BLaER1 treated with 17β-estradiol and CSF1 and Interleukin-3, amounts not matched to agents 10 nM and 100 nM (cell line): ENCODE measurements at regions not wholly inside any gene's neighbourhood (a gene's known extent, or its start where the extent isn't known, plus 50 kb on each side); places are given as distances from the start of the nearest gene placed in this dataset.
A peak's percentile ranks its signal among the peaks of the same experiment; 100 is the strongest.

Source experiments
- H3K27ac ChIP-seq, 11 experiments: shearing (Covaris generic); formaldehyde crosslinking; 2 replicates each; pipeline ENCODE4 v1.8.1; 2022
- H3K27me3 ChIP-seq, 11 experiments: shearing (Covaris generic); formaldehyde crosslinking; 2 replicates each; pipeline ENCODE4 v1.8.1; 2022
- H3K36me3 ChIP-seq, 11 experiments: shearing (Covaris generic); formaldehyde crosslinking; 2 replicates each; pipeline ENCODE4 v1.8.1; 2022
- H3K4me1 ChIP-seq, 10 experiments: shearing (Covaris generic); formaldehyde crosslinking; 2 replicates each; pipeline ENCODE4 v1.8.1; 2022
- H3K4me2 ChIP-seq, 11 experiments: shearing (Covaris generic); formaldehyde crosslinking; 2 replicates each; pipeline ENCODE4 v1.8.1; 2022
- H3K4me3 ChIP-seq, 10 experiments: shearing (Covaris generic); formaldehyde crosslinking; 2 replicates each; pipeline ENCODE4 v1.8.1; 2022
- H3K9ac ChIP-seq, 11 experiments: shearing (Covaris generic); formaldehyde crosslinking; 2 replicates each; pipeline ENCODE4 v1.8.1; 2022
- H3K9me3 ChIP-seq, 11 experiments: shearing (Covaris generic); formaldehyde crosslinking; replicated peaks in 1 of 11; 2 replicates each; pipeline ENCODE4 v1.8.1; 2022
- H4K20me1 ChIP-seq, 11 experiments: shearing (Covaris generic); formaldehyde crosslinking; 2 replicates each; pipeline ENCODE4 v1.8.1; 2022
- Cebpa-rat ChIP-seq, 11 experiments: shearing (Covaris generic); IDR thresholded peaks; 2 replicates each; pipeline ENCODE4 v1.8.1; 2022

GRCh38 chr15:35305946-35306345, 220.9 kb upstream of the NANOGP8 start:
- H3K9ac ChIP-seq, result no peak overlapping the region
- no peaks in the 10 kb centered on the region for H3K27me3 ChIP-seq
- H3K4me3 ChIP-seq, result no peak overlapping the region
- H3K36me3 ChIP-seq, result no peaks in the 10 kb centered on the region
- TF ChIP-seq Cebpa-rat (IDR thresholded peaks at IDR 0.05), result no peak
- H4K20me1 ChIP-seq, result no peaks in the 10 kb centered on the region
- no peak overlapping the region for H3K4me2 ChIP-seq
- no peaks in the 10 kb centered on the region for H3K4me1 ChIP-seq
- H3K9me3 ChIP-seq, result no peaks in the 10 kb centered on the region
- H3K27ac ChIP-seq, result no peak overlapping the region

GRCh38 chr15:35305031-35305550, 220.0 kb upstream of the NANOGP8 start:
- Histone ChIP-seq H3K4me1 (no peaks in the 10 kb centered on the region), H3K4me3 (no peak overlapping the region), H3K9ac (no peak overlapping the region), H4K20me1 (no peaks in the 10 kb centered on the region), H3K4me2 (no peak overlapping the region), H3K36me3 (no peaks in the 10 kb centered on the region), H3K27me3 (no peaks in the 10 kb centered on the region), H3K27ac (no peak overlapping the region), H3K9me3 (no peaks in the 10 kb centered on the region)
- no peak for TF ChIP-seq Cebpa-rat (IDR thresholded peaks at IDR 0.05)

GRCh38 chr15:35304389-35304788, 219.3 kb upstream of the NANOGP8 start:
- TF ChIP-seq Cebpa-rat (IDR thresholded peaks at IDR 0.05), result no peak
- Histone ChIP-seq H3K4me1 (no peaks in the 10 kb centered on the region), H4K20me1 (no peaks in the 10 kb centered on the region), H3K36me3 (peaks cover 0 to 5% (median 0%) of the 10 kb centered on the region in 11 experiments; a peak in 1 of 22 replicates), H3K27ac (no peak overlapping the region), H3K9me3 (peaks cover 0 to 5% (median 1%) of the 10 kb centered on the region in 11 experiments; a peak in 5 of 22 replicates), H3K4me3 (no peak overlapping the region), H3K4me2 (no peak overlapping the region), H3K9ac (no peak overlapping the region), H3K27me3 (no peaks in the 10 kb centered on the region)

GRCh38 chr15:35302334-35302733, 217.2 kb upstream of the NANOGP8 start:
- no peaks in the 10 kb centered on the region for H3K4me1 ChIP-seq
- no peak overlapping the region for H3K9ac ChIP-seq
- no peak overlapping the region for H3K4me3 ChIP-seq
- TF ChIP-seq Cebpa-rat (IDR thresholded peaks at IDR 0.05), result no peak
- no peak overlapping the region for H3K27ac ChIP-seq
- H3K9me3 ChIP-seq, result peaks cover 0 to 13% (median 5%) of the 10 kb centered on the region in 11 experiments; a peak in 6 of 22 replicates
- H3K27me3 ChIP-seq, result no peaks in the 10 kb centered on the region
- H3K4me2 ChIP-seq, result no peak overlapping the region
- H4K20me1 ChIP-seq, result no peaks in the 10 kb centered on the region
- peaks cover 0 to 10% (median 0%) of the 10 kb centered on the region in 11 experiments; a peak in 1 of 22 replicates for H3K36me3 ChIP-seq

- Histone ChIP-seq H3K9ac (no peak overlapping the region), H3K4me1 (no peaks in the 10 kb centered on the region), H4K20me1 (no peaks in the 10 kb centered on the region), H3K27me3 (no peaks in the 10 kb centered on the region), H3K9me3 (peaks cover 0 to 13% (median 5%) of the 10 kb centered on the region in 11 experiments; a peak in 6 of 22 replicates), H3K27ac (no peak overlapping the region), H3K4me3 (no peak overlapping the region), H3K4me2 (no peak overlapping the region), H3K36me3 (peaks cover 0 to 10% (median 0%) of the 10 kb centered on the region in 11 experiments; a peak in 1 of 22 replicates)
- no peak for TF ChIP-seq Cebpa-rat (IDR thresholded peaks at IDR 0.05)
Observed at GRCh38 chr15:35301088-35301487, 216.0 kb upstream of the NANOGP8 start.

GRCh38 chr15:35299059-35299735, 214.1 kb upstream of the NANOGP8 start:
- H3K9ac ChIP-seq, result no peak overlapping the region
- no peak overlapping the region for H3K27ac ChIP-seq
- H3K27me3 ChIP-seq, result no peaks in the 10 kb centered on the region
- no peaks in the 10 kb centered on the region for H4K20me1 ChIP-seq
- H3K9me3 ChIP-seq, result peaks cover 0 to 13% (median 5%) of the 10 kb centered on the region in 11 experiments; a peak in 6 of 22 replicates
- H3K4me3 ChIP-seq, result no peak overlapping the region
- TF ChIP-seq Cebpa-rat (IDR thresholded peaks at IDR 0.05), result no peak
- no peak overlapping the region for H3K4me2 ChIP-seq
- peaks cover 0 to 10% (median 0%) of the 10 kb centered on the region in 11 experiments; a peak in 1 of 22 replicates for H3K36me3 ChIP-seq
- no peaks in the 10 kb centered on the region for H3K4me1 ChIP-seq

GRCh38 chr15:35298509-35298908, 213.4 kb upstream of the NANOGP8 start:
- no peak overlapping the region for H3K4me3 ChIP-seq
- no peak overlapping the region for H3K27ac ChIP-seq
- H3K36me3 ChIP-seq, result peaks cover 0 to 10% (median 0%) of the 10 kb centered on the region in 11 experiments; a peak in 1 of 22 replicates
- H3K27me3 ChIP-seq, result no peaks in the 10 kb centered on the region
- TF ChIP-seq Cebpa-rat (IDR thresholded peaks at IDR 0.05), result no peak
- peaks cover 0 to 2% (median 0%) of the 10 kb centered on the region in 10 experiments; a peak in 2 of 20 replicates for H3K4me1 ChIP-seq
- H3K9ac ChIP-seq, result no peak overlapping the region
- peaks cover 0 to 13% (median 5%) of the 10 kb centered on the region in 11 experiments; a peak in 6 of 22 replicates for H3K9me3 ChIP-seq
- no peak overlapping the region for H3K4me2 ChIP-seq
- no peaks in the 10 kb centered on the region for H4K20me1 ChIP-seq

GRCh38 chr15:35293353-35294130, 208.4 kb upstream of the NANOGP8 start:
- TF ChIP-seq Cebpa-rat (IDR thresholded peaks at IDR 0.05), result no peak
- Histone ChIP-seq H3K9me3 (0 out of 22 replicates have a peak, but pooled peaks cover 0 to 1% (median 0%) of the 10 kb centered on the region in 11 experiments), H3K27ac (no peak overlapping the region), H3K4me2 (0 out of 22 replicates have a peak overlapping the region, but pooled peaks of 1 of the 11 experiments have one; percentile 4), H3K4me3 (no peak overlapping the region), H3K27me3 (no peaks in the 10 kb centered on the region), H3K4me1 (peaks cover 0 to 6% (median 0%) of the 10 kb centered on the region in 10 experiments; a peak in 3 of 20 replicates), H4K20me1 (no peaks in the 10 kb centered on the region), H3K9ac (no peak overlapping the region), H3K36me3 (no peaks in the 10 kb centered on the region)

GRCh38 chr15:35290301-35290721, 205.2 kb upstream of the NANOGP8 start:
- Histone ChIP-seq H3K27ac (no peak overlapping the region), H3K9ac (no peak overlapping the region), H3K36me3 (no peaks in the 10 kb centered on the region), H3K4me3 (no peak overlapping the region), H3K4me1 (peaks cover 0 to 6% (median 0%) of the 10 kb centered on the region in 10 experiments; a peak in 3 of 20 replicates), H4K20me1 (no peaks in the 10 kb centered on the region), H3K4me2 (no peak overlapping the region), H3K27me3 (no peaks in the 10 kb centered on the region), H3K9me3 (no peaks in the 10 kb centered on the region)
- no peak for TF ChIP-seq Cebpa-rat (IDR thresholded peaks at IDR 0.05)
